ENCODE measurements at regions not wholly inside any gene's neighbourhood (a gene's known extent, or its start where the extent isn't known, plus 50 kb on each side); places are given as distances from the start of the nearest gene placed in this dataset.

DNA sequence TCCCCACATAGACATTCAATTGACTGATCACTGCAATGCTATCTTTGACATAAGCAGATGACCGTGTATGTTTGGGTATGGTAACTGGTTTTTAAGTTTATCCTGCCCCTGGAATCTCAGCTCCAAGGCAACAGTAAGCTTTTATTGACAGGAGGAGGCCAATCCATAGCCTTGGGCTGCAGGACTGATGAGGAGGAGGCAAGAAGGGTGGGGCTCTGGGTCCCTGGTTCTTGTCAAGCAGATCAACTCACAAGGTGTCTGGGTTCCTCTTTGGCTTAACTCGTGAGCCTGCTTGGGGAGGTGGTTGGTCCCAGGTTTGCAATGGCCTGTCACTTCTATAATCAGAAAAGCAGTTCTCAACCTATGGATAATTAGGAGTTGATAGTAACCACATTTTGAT lies 113.2 kb upstream of the STX18 start:
- TF ChIP-seq, protein P1, sequence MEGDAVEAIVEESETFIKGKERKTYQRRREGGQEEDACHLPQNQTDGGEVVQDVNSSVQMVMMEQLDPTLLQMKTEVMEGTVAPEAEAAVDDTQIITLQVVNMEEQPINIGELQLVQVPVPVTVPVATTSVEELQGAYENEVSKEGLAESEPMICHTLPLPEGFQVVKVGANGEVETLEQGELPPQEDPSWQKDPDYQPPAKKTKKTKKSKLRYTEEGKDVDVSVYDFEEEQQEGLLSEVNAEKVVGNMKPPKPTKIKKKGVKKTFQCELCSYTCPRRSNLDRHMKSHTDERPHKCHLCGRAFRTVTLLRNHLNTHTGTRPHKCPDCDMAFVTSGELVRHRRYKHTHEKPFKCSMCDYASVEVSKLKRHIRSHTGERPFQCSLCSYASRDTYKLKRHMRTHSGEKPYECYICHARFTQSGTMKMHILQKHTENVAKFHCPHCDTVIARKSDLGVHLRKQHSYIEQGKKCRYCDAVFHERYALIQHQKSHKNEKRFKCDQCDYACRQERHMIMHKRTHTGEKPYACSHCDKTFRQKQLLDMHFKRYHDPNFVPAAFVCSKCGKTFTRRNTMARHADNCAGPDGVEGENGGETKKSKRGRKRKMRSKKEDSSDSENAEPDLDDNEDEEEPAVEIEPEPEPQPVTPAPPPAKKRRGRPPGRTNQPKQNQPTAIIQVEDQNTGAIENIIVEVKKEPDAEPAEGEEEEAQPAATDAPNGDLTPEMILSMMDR (conservative IDR thresholded peaks at IDR 0.05), result no peak
- no peak for TF ChIP-seq ZFX (IDR thresholded peaks at IDR 0.05)
